HG03571 (cell line): ENCODE measurements at regions not wholly inside any gene's neighbourhood (a gene's known extent, or its start where the extent isn't known, plus 50 kb on each side); places are given as distances from the start of the nearest gene placed in this dataset.

Source experiments
- ATAC-seq: cut with Tn5 transposase; IDR thresholded peaks from one replicate; pipeline ENCODE4 v1.9.1; 2021; ENCODE audit not compliant: unreplicated experiment

DNA sequence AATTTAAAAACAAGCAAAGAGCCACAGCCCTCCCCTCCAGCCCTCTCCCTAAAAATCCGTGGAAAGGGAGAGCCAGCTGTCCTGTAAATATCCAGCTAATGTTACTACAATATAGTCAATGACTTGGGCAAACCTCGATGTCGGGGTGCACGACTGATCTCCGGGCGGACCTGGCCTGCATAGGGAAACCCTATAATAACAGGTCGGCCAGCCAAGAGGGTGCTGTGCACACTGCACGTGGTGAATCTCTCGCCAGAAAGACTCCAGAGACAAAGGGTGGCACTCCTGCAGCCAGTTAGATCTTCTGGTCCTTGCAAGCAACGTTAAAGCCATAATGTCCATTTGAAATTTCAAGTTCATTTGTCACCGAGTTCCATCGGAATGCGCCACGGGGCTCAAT is 1092.8 kb downstream of the ADGRL3 start:
- no peak for ATAC-seq

- ATAC-seq: no peak
Measured at GRCh38 chr4:62288808-62289541, 1088.8 kb downstream of the ADGRL3 start.

DNA sequence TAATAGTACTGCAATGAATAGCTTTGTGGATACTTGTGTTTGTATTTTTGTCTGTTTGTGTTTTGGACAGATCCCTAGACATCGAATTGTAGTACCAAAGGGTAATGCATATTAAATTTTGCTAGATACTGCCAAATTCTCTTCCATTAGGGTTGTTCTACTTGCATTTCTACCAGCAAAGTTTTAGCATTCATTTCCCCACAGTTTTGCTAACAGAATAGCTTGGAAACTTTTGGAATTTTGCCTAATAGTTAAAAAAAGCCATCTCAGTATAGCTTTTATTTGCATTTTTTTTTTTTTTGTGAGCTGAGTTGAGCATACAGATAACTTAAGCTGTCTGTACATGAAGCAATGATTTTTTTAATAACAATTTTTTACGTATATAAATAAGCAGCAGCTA is 1084.9 kb downstream of the ADGRL3 start:
- ATAC-seq: no peak

DNA sequence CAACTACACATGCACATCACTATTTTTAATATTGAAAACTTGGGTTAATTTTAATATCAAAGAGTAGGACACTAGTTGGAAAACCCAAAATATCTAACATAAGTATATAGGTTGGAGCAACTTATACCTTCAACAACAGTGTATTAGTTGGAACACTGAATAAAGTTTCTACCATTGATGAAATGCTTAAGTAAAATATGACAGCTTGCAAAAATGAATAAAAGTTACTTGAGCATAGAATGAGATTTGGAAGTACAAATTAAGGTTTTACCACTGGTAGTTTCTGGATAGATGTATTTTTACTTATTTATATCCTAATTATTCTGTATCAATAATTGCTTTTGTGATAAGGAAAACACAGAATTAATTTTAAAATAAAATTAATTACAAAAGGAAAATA is 1079.6 kb downstream of the ADGRL3 start:
- no peak for ATAC-seq

DNA sequence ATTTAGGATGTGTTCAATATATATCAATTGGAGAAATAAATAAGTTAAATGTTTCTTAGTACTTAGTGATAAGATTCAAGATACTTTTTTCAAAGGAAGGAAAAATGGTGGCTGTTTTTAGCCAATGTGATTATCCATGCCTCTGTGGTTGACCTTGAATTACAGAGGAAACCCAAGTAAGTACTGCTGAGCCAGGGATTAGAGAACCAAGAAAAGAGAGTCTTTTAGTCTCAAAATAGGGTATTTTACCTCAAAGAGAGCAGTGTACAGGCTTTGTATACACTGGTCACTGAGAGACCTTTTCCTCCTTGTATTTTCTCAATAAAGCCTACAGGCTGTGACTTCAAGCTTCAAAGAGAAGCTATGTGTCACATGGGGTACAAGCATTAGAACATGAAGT is 1075.3 kb downstream of the ADGRL3 start:
- no peak for ATAC-seq

GRCh38 chr4:62274782-62275181 is 1074.7 kb downstream of the ADGRL3 start:
- no peak for ATAC-seq

GRCh38 chr4:62271107-62271506 is 1071.0 kb downstream of the ADGRL3 start:
- no peak for ATAC-seq

DNA sequence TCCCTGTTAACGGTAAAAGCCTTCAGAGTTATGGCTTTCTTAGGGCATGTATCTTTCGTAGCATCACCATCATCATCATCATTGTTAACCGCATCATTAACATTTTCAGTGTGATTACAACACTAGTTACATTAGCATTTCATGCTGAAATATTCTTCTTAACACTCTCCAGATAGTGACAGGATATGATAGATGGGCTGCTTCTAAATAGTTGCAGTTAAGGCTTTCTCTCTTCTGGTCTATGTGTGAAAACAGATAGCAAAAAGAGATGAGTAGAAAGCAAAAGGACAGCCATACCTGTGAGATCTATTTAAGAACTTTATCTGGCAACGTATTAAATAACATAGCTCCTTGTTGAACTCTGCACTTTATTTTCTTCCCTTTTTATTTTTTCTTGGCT is 1069.8 kb downstream of the ADGRL3 start:
- ATAC-seq: no peak

DNA sequence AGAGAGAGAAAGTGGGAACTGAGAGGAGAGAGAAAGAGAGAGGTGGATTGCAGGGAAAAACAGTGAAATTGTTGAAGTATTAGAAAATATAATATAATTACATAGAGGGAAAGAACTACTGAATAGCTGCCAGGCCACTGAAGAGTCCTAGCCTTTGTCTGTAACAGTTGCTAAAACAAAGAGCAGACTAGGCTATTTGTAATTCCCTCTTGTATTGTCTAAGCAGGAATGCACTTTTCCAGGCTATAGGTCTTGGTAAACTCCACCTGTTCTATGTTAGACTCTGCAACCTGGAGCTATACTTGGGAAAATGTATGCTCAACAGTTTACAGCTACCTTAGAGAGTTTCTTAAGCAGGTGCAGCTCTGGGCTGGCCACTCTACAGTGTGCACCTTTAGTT is 1063.3 kb downstream of the ADGRL3 start:
- no peak for ATAC-seq

GRCh38 chr4:62262676-62263075 is 1062.5 kb downstream of the ADGRL3 start:
- no peak for ATAC-seq

GRCh38 chr4:62260254-62260653 is 1060.1 kb downstream of the ADGRL3 start:
- ATAC-seq: no peak

DNA sequence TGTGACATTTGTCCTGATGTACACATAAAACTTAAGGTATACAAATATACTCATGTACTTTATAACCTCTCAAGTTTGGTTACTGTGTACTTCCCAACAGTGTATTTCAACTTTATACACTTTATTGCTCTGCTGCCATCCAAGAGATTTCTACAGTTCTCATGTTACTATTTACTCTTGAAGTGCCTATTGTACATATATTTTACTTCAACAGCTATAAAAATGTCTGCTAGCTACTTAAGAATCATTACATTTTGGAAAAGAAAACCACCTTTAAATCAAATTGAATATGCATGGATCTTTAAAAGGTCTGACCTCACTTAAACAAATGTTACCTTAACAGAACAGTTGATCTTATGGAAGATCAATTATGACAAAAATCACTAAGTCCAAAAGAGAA is 1056.4 kb downstream of the ADGRL3 start:
- ATAC-seq: no peak

DNA sequence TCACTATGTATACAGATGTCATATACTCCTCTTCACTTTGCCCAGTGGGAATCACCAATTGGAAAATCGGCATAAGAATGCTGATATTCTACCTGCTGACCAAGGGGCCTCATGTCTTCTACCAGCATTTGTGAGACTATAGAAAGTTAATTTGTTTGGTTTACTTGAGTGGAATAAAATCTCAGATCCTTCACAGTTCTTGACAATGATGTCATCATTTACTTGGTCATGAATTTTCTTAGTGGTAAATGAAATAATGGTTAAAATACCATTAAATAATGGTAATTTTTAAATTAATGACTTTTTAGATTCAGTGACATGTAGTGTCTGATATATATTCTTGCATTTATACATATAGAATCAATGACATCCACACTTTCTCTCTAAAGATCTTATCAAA is 1052.6 kb downstream of the ADGRL3 start:
- ATAC-seq: no peak

GRCh38 chr4:62250100-62250499 is 1050.0 kb downstream of the ADGRL3 start:
- ATAC-seq: no peak

- no peak for ATAC-seq
Measured at GRCh38 chr4:62243895-62244294, 1043.8 kb downstream of the ADGRL3 start.

DNA sequence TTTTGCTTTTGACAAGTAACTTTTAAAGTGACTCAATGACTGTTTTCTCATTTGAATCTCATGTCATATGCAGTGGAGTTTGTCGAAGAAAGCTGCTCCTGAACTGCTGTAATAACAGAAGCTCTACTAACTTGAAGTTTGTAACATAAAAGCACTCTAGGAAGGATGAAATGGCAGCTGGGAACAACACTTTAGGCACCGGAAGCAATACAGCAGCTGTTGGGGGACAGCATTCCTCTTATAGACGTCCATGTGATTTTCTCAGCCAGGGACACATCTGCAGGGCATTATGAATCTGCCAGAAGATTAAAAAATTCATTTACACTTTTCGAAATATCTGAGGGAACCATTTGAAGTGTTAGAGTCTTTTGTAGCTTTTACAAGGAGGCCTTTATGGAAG is 1035.8 kb downstream of the ADGRL3 start:
- ATAC-seq: no peak

DNA sequence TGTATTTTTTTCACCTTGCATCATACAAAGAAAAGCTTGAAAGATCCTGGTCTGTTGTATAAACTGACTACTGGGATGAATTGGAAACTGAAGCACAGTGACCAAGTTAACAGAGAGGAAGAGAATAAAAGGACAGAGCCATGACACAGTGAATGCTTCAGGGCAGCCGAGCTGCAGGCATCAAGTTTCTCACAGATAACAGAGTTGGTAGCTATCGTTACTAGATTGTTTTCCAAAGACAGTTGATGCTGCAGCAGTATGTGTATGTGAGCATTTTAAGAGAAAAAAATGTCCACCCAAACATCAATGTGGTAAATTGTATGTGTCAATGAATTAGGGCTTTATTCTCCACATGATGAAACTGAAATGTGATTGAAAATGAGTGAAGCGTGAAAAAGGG is 1032.7 kb downstream of the ADGRL3 start:
- ATAC-seq: no peak

DNA sequence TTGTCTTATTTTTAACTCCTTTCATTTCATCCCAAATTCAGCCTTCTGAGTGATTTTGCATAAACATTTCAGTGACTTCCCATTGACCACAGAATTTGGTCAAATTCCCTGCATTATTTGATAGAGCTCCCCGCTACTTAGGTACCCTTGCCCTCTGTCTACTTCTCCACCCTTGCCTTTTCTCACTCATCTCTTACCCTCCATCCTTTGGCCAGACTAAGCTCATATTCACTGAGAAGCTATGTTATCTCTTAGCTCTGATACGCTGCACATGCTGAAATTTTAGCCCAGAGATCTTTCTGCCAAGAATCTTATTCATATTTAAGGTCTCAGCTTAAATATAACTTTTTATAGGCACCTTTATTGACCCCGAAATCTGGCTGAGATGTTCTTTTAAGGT is 1031.9 kb downstream of the ADGRL3 start:
- no peak for ATAC-seq

DNA sequence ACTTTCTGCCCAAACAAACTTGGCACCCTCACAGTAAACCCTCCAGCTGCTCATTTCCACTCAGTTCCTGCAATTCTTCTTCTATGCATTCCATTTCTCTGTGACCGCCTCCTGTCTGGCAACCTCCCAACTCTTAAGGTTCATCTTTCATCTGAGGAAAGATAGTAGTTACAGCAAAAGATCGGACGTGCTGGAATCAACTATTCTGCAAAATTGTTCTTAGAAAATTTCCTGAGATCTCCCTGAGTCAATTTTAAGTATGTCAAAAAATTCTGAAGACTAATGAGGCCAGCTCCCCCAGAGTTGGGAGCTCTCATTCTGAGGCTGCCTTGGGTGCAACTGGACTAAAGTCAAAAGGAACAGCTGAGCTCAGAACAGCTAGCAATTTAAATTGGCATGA is 1026.0 kb downstream of the ADGRL3 start:
- ATAC-seq: no peak

GRCh38 chr4:62222121-62222520 is 1022.0 kb downstream of the ADGRL3 start:
- ATAC-seq: no peak

GRCh38 chr4:62210486-62210885 is 1010.4 kb downstream of the ADGRL3 start:
- no peak for ATAC-seq

- no peak for ATAC-seq
Measured at GRCh38 chr4:62209757-62210485, 1009.8 kb downstream of the ADGRL3 start.

- no peak for ATAC-seq
Measured at GRCh38 chr4:62208921-62209320, 1008.8 kb downstream of the ADGRL3 start.
